Body of pancreas (tissue), 4 donors: ENCODE measurements at regions not wholly inside any gene's neighbourhood (a gene's known extent, or its start where the extent isn't known, plus 50 kb on each side); places are given as distances from the start of the nearest gene placed in this dataset.

Source experiments
- CTCF ChIP-seq, 7 experiments: fragments of 450-650 bp in 4 of 7; fragments of 200-600 bp in 3 of 7; sonication (generic) in 3 of 7; IDR thresholded peaks; one replicate each; pipeline ENCODE4 v1.5.1; 2016 to 2019; ENCODE audit warnings: antibody characterized with exemption in 7 of 7
- POLR2A ChIP-seq, 3 donors: fragments of 450-650 bp; IDR thresholded peaks; one replicate each; pipeline ENCODE4 v1.6.1; 2016; ENCODE audit warnings: antibody characterized with exemption in 3 of 3, mild to moderate bottlenecking in 2 of 3

DNA sequence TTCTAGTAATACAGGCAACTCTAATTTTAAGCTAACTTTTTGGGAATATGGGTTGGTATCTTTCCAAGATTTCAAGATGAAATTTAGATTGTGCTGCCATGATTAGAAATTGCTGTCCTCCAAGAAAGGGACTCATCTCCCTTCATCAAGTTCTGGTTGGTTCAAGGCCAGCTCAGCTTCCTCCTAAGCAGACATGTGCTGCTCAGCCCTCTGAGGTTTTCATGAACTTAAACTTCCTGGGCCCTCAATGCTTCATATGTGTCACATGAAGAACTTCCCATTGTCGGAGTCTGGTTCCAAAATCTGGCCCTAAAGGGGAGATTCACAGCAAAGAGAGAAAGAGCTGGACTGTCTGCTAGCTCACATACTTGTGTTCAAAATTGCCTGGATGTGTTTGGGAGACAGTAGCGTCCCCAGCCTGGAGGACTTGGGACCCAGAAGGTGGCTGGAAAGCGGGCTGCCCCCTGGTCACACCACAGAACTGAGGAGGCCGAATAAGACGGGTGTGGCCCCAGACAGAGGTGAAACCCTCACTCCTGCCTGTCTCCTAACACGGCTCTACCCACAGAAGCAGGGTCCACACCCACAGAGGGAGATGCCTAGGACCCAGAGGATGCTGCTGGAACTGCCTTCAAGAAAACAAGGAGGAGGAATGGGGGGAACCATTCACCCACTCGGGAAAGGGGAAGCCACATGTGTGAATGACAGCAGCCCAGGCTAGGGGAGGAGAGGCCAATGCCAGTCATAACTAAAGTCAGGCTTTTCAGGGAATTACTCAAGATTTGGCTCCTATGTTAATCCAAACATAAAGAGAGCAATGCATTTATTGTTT, 54.3 kb upstream of the GPR31 start:
- no peak for TF ChIP-seq POLR2A (IDR thresholded peaks at IDR 0.05)
- TF ChIP-seq CTCF (IDR thresholded peaks at IDR 0.05): no peak
